ENCODE measurements at regions not wholly inside any gene's neighbourhood (a gene's known extent, or its start where the extent isn't known, plus 50 kb on each side); places are given as distances from the start of the nearest gene placed in this dataset.

GRCh38 chr2:12928775-12929401 lies 212.2 kb downstream of the TRIB2 start:
- Histone ChIP-seq H3K36me3 (ENCODE audit: control insufficient read depth, insufficient read depth, low read length) (no peaks in the 10 kb centered on the region), H3K9ac (no peak overlapping the region), H2AFZ (no peak overlapping the region), H3K27me3 (ENCODE audit: control insufficient read depth, insufficient read depth, low read length) (no peaks in the 10 kb centered on the region), H3K4me3 (ENCODE audit: low read depth, low read length) (no peak overlapping the region), H3K9me3 (ENCODE audit: control insufficient read depth, low read length) (no peaks in the 10 kb centered on the region), H3K79me2 (no peaks in the 10 kb centered on the region), H3K4me2 (ENCODE audit: low read length) (no peak overlapping the region), H3K4me1 (no peaks in the 10 kb centered on the region), H3K27ac (no peak overlapping the region)
- no peak for TF ChIP-seq CTCF (IDR thresholded peaks at IDR 0.05)

GRCh38 chr2:12929758-12930157 lies 213.0 kb downstream of the TRIB2 start:
- no peaks in the 10 kb centered on the region for H3K9me3 ChIP-seq (ENCODE audit: control insufficient read depth, low read length)
- H3K36me3 ChIP-seq (ENCODE audit: control insufficient read depth, insufficient read depth, low read length): no peaks in the 10 kb centered on the region
- H3K79me2 ChIP-seq: no peaks in the 10 kb centered on the region
- no peak for TF ChIP-seq CTCF (IDR thresholded peaks at IDR 0.05)
- no peak overlapping the region for H2AFZ ChIP-seq
- no peak overlapping the region for H3K4me3 ChIP-seq (ENCODE audit: low read depth, low read length)
- no peak overlapping the region for H3K9ac ChIP-seq
- no peak overlapping the region for H3K27ac ChIP-seq
- no peak overlapping the region for H3K4me2 ChIP-seq (ENCODE audit: low read length)
- H3K27me3 ChIP-seq (ENCODE audit: control insufficient read depth, insufficient read depth, low read length): no peaks in the 10 kb centered on the region
- no peaks in the 10 kb centered on the region for H3K4me1 ChIP-seq

- Histone ChIP-seq H3K79me2 (no peaks in the 10 kb centered on the region), H3K4me1 (no peaks in the 10 kb centered on the region), H3K4me3 (ENCODE audit: low read depth, low read length) (no peak overlapping the region), H3K27ac (no peak overlapping the region), H3K9me3 (ENCODE audit: control insufficient read depth, low read length) (no peaks in the 10 kb centered on the region), H3K36me3 (ENCODE audit: control insufficient read depth, insufficient read depth, low read length) (no peaks in the 10 kb centered on the region), H3K9ac (no peak overlapping the region), H3K4me2 (ENCODE audit: low read length) (no peak overlapping the region), H3K27me3 (ENCODE audit: control insufficient read depth, insufficient read depth, low read length) (no peaks in the 10 kb centered on the region), H2AFZ (no peak overlapping the region)
- TF ChIP-seq CTCF (IDR thresholded peaks at IDR 0.05): no peak
Observed at GRCh38 chr2:12930391-12930790, 213.7 kb downstream of the TRIB2 start.

GRCh38 chr2:12931186-12931844 lies 214.6 kb downstream of the TRIB2 start:
- Histone ChIP-seq H3K9ac (no peak overlapping the region), H3K4me2 (ENCODE audit: low read length) (no peak overlapping the region), H3K9me3 (ENCODE audit: control insufficient read depth, low read length) (no peaks in the 10 kb centered on the region), H3K36me3 (ENCODE audit: control insufficient read depth, insufficient read depth, low read length) (no peaks in the 10 kb centered on the region), H3K27ac (no peak overlapping the region), H2AFZ (no peak overlapping the region), H3K27me3 (ENCODE audit: control insufficient read depth, insufficient read depth, low read length) (no peaks in the 10 kb centered on the region), H3K4me3 (ENCODE audit: low read depth, low read length) (no peak overlapping the region), H3K4me1 (no peaks in the 10 kb centered on the region), H3K79me2 (no peaks in the 10 kb centered on the region)
- TF ChIP-seq CTCF (IDR thresholded peaks at IDR 0.05): peak; percentile 85

GRCh38 chr2:12932192-12932591 lies 215.5 kb downstream of the TRIB2 start:
- Histone ChIP-seq H3K79me2 (no peaks in the 10 kb centered on the region), H2AFZ (no peak overlapping the region), H3K27me3 (ENCODE audit: control insufficient read depth, insufficient read depth, low read length) (no peaks in the 10 kb centered on the region), H3K4me1 (no peaks in the 10 kb centered on the region), H3K4me2 (ENCODE audit: low read length) (no peak overlapping the region), H3K9me3 (ENCODE audit: control insufficient read depth, low read length) (no peaks in the 10 kb centered on the region), H3K9ac (no peak overlapping the region), H3K36me3 (ENCODE audit: control insufficient read depth, insufficient read depth, low read length) (no peaks in the 10 kb centered on the region), H3K27ac (no peak overlapping the region), H3K4me3 (ENCODE audit: low read depth, low read length) (no peak overlapping the region)
- no peak for TF ChIP-seq CTCF (IDR thresholded peaks at IDR 0.05)

Measured in parathyroid adenoma (tissue), 2 donors.